CD4-positive, alpha-beta T cell treated with Interleukin-4 for 1 hour (primary cell): ENCODE measurements at regions not wholly inside any gene's neighbourhood (a gene's known extent, or its start where the extent isn't known, plus 50 kb on each side); places are given as distances from the start of the nearest gene placed in this dataset.
A peak's percentile ranks its signal among the peaks of the same experiment; 100 is the strongest.
"Not testable (repeated sequence)": the region's sequence is repeated elsewhere in the genome, so short reads cannot be mapped to it uniquely, and the experiment has no call there.

ENCODE experiments used
- DNase-seq, 2 donors: peaks; one replicate each; pipeline ENCODE4 v3.0.0-alpha.2; 2020 to 2022

GRCh38 chr4:141347684-141348083 lies 127.0 kb downstream of the ZNF330 start:
- no peak for DNase-seq

DNA sequence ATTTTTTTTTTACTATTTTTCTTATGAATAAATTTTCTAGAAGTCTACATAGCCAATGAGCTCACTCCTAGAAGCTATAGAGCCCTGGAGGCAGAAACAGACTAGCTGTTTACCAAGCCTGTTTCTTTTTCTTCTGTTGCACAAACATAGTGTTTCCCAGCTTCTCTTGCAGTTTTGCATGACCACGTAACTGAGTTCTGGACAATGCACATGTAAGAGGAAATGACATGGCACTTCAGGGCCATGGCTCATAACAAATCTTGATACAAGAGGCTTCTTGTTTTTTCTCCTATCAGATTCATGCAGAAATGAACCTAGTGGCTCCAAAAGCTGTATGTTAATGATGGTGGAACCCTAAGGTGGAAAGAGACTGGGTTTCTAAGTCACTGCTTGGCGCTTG lies 127.4 kb downstream of the ZNF330 start:
- DNase-seq = peak in 1 of 2 donors; percentile 42

- DNase-seq = no peak
Measured at GRCh38 chr4:141348573-141348972, 127.9 kb downstream of the ZNF330 start.

DNA sequence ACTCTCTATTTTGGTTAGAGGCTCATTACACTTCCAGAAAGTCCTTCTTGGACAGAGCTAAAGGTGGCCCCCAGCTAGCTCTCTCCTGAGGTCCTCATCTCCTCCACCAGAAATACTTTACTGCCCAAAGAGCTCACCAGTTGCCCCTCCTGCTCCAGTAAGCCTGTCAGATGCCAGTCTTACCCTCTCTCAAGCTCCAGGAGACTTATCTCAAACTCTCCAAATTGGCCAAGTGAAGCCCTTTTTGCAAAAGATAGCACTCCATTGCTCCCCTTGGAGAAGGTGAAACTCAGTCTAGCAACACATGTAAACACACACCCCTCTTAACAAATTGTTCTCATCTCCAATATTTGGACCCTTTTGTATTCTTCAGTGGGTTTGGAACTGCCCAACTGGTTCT lies 128.5 kb downstream of the ZNF330 start:
- no peak for DNase-seq

- DNase-seq = no peak
Measured at GRCh38 chr4:141350122-141350905, 129.6 kb downstream of the ZNF330 start.

GRCh38 chr4:141352331-141352730 lies 131.6 kb downstream of the ZNF330 start:
- no peak for DNase-seq

DNA sequence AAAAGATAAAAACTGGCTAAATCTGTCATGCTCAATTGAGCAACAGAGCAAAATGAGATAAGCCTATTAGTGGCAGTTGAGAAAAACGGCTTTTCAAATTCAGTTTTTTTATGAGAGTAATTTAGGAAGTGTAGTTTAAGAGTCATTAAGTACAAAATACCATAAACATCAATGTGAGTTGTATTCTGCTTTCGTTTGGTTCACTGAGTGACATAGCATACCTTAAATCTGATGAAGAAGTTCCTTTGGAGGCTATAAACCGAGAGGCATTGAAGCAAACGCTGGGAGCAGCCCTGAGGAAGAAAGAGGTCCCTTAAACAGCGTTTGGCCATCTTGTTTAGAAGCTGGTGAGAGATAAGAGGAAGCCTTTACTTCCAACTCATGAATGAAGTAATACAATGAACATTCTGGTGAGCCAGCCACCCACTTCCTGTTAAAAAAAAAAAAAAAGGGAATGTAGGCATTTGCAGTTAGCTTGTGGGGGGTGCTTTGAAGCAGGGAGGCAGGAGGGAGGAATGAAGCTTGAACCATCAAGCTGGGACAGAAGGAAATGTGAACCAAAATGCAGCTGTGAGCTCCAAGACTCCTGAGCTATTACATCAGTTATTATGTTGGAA lies 132.3 kb downstream of the ZNF330 start:
- no peak for DNase-seq

DNA sequence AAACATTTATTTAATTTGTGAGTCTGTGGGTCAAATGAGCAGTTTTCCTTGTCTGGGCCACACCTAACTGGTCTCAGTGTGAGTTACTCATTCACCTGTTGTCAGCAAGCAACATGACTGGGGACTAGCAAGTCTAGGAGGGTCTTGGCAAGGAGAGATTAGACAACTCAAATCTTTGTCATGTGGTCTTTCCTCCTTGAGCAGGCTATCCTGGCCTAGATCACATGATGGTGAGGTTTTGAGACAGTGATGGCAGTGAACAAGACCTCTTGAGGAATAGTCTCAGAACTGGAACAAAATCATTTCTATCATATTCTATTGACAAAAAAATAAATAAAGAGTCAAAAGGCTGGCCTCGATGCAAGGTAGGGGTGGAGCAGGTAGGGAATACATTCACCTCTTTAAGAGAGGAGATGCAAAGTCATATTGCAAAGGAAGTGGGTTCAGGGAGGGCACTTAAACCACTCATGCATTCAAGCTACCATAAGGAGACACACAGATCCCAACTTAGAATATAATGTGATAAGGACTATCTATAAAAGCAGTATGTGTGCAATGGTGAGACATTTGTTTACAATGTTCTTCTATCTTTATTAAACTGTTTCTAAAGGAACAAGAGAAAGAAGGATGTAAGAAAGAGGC lies 135.7 kb downstream of the ZNF330 start:
- DNase-seq = no peak

- no peak for DNase-seq
Measured at GRCh38 chr4:141356963-141357335, 136.3 kb downstream of the ZNF330 start.

GRCh38 chr4:141368241-141368640 lies 147.5 kb downstream of the ZNF330 start:
- DNase-seq = not testable (repeated sequence)

DNA sequence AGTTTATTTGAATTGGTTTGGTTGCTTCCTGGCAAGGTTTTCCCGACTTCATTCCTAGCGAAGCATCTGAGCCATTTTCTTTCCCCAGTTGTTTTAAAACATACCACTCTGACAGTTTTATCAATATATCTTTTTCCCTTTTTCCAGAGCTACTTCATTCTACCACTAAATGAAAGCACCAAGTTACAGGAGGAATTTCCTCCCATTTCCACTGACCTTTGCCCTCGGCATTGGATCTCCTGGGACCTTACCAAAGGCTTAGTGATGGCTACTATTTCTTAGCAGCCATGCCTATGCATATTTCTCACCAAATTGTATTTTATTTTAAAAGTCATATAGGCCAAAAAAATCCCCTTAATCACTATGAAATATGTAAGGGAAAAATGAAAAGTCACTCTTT lies 150.5 kb downstream of the ZNF330 start:
- DNase-seq = no peak

DNA sequence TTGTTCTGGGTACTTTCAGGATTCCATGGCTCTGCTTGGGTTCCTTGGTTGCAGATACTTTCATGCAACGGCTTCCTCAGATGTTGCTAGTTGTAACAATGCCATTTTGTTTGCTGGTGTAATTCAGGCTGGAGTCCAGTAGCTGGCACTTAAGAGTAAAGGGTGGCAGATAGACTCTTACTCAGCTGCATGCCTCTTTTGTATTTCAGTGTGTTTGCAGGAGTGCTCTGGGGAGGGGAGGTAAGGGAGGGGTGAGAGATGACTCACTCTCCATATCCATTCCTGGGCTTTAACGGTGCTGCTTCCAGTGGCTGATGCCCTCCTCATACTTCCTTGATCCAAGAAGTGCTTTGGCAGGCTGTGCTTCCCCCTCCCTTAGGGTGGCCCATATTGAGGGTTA lies 155.2 kb downstream of the ZNF330 start:
- DNase-seq = no peak

DNA sequence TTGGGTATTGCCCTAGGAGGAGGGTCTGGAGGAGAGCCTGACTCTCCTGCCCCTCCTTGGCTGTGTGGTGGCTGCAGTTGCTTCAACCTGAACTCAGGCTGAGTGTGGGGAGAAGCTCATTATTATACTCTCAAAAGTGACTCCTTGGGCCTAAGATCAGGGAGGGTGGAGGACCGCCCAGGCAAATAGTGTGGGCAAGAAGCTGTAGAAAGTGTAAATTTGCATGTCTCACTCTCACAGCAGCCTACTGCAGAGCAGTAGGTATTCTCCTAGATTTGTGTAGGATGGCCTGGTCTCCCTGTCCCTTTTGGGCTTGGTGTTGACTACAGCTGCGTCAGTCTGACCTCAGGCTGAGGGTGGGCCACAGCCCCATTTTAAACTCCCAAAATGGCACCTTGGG lies 156.1 kb downstream of the ZNF330 start:
- DNase-seq = no peak

DNA sequence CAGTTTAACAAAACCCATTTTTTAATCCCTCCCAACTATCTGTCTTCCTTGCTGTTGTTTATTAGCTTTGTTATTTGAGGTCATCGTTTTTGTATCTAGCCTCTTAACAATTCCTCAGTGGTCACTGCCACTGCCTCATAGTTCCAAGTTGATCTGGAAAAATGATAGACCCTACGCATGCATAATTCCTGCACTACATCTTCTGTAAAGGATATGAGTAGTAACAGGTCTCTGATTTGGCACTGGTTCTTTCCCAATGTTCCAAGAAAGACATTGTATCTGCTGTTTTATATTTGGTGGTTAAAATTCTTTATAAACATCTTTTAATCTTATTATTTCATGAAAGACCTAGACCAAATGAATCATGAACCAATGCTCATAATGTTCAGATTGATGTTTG lies 166.6 kb downstream of the ZNF330 start:
- DNase-seq = no peak

GRCh38 chr4:141388481-141388880 lies 167.8 kb downstream of the ZNF330 start:
- no peak for DNase-seq

GRCh38 chr4:141389649-141390048 lies 169.0 kb downstream of the ZNF330 start:
- DNase-seq = no peak

GRCh38 chr4:141390571-141390970 lies 169.9 kb downstream of the ZNF330 start:
- no peak for DNase-seq

DNA sequence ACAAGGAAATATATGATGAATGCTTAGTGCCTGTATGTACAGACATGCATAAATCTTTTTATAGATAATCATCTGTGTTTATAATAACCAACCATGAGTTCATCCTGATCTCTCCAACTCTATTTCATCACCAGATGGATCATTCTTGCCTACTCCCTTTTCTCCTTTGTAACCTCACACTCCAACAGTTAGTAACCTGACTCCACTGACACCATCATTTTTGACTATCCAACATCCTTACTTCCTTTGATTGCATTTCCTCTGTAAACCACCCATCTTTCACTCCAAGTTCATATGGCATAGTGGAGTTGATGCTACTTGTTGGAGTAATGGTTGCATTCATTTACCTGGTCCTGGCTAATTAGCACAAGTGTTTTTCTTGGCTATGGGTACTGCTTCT lies 170.6 kb downstream of the ZNF330 start:
- no peak for DNase-seq

GRCh38 chr4:141391771-141392170 lies 171.1 kb downstream of the ZNF330 start:
- DNase-seq = no peak

DNA sequence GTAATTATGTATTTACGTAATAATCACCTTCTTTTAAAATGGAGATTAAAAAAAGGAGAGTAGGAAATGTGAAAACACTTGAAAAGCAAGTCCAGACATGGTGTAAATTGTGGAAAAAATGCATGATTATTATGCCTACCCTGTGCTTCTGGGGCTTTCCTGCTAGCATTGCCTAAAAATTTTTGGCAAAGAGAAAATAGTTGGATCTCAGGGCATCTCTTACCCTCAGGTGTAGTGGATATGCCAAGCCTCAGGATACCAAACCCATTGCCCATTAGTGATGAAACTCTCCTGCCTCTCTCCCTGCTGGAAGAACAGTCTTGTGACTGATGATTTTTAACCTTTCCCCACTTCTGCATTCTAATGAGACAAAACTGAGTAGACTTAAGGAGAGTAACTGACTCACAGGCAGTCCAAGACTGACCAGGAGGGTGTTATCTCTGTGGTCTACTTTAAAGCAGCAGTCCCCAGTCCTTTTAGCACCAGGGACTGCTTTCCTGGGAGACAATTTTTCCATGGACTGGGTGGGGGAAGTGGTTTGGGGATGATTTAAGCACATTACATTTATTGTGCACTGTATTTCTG lies 174.6 kb downstream of the ZNF330 start:
- no peak for DNase-seq

DNA sequence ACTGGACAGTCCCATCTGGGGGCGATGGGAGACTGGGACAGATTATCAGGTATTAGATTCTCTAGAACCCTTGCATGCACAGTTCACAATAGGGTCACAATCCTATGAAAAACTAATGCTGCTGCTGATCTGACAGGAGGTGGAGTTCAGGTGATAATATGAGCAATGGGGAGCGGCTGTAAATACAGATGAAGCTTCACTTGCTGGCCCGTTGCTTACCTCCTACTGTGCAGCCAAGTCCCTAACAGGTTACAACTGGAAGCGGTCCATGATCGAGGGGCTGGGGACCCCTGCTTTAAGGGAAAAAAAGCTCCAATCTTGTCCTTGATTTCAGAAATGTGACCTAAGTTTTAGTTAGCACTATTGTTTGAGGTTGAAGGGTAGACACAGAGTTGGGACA lies 175.2 kb downstream of the ZNF330 start:
- no peak for DNase-seq

GRCh38 chr4:141402712-141403111 lies 182.0 kb downstream of the ZNF330 start:
- DNase-seq = no peak

GRCh38 chr4:141403782-141404181 lies 183.1 kb downstream of the ZNF330 start:
- DNase-seq = no peak

DNA sequence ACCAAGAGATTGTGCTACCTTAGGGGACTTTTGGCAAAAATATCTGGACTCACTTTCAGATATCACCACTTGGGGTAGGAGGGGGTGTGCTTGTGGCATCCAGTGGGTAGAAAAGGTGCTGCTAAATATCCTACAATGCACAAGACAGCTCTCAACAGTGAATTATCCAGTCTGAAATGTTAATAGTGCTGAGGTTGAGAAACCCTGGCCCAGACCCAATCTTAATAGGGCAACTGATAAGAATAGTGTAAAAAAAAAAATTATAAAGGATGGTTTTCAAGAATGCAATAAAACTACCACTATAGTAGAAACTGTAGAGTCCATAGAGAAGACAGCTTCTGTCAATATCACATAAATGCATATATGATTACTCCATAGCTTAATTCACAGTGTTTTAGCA lies 185.5 kb downstream of the ZNF330 start:
- no peak for DNase-seq
